GM19324 (cell line): ENCODE measurements at regions not wholly inside any gene's neighbourhood (a gene's known extent, or its start where the extent isn't known, plus 50 kb on each side); places are given as distances from the start of the nearest gene placed in this dataset.

Experiments
- ATAC-seq: cut with Tn5 transposase; IDR thresholded peaks from one replicate; pipeline ENCODE4 v1.9.1; 2021; ENCODE audit warnings: mild to moderate bottlenecking, moderate library complexity; ENCODE audit not compliant: unreplicated experiment, low FRiP score

- ATAC-seq = no peak
Measured at GRCh38 chr11:116240710-116241109, 532.1 kb downstream of the BUD13 start.

- no peak for ATAC-seq
Measured at GRCh38 chr11:116239247-116239646, 533.5 kb downstream of the BUD13 start.

- ATAC-seq = no peak
Measured at GRCh38 chr11:116234989-116235568, 537.7 kb downstream of the BUD13 start.

DNA sequence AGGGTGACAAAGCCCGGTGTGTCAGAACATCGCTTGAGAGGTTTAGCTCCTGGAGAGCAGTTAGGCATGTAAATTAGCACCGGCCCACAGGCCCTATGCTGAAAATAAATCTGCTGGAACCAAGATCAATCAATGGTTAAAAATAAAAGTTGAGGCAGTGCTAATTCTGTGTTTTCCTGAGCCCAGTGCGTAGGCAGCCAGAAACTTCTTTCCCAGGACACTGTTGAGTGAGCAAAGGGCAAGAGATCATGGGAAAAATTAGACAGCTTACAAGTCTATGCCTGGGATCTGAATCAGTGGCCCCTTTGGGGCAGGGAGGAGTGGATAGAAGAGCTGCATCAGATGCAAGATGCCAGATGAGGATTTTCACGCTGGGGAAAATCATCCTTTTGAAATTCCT is 539.2 kb downstream of the BUD13 start:
- no peak for ATAC-seq

DNA sequence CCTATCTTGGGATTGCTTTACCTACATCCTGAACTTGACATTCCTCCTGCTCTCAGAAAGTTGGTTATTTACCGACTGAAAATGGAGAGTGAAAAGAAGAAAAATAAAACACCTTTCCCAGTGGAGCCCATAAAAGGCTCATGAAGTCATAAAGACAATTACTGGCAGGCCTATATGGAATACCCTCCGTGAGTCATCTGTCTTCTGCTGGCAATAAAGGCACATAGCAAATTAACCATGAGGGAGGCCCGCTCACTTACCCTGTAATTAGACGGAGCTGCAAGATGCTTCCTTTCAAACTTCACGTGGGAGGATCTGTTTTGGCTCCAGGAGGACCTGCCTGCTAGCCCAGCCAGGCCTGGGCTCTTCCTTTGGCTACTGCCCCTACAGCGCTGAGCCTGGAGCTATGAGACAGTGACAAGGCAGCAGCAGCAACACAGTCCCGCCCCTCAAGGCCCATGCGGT is 540.4 kb downstream of the BUD13 start:
- no peak for ATAC-seq

DNA sequence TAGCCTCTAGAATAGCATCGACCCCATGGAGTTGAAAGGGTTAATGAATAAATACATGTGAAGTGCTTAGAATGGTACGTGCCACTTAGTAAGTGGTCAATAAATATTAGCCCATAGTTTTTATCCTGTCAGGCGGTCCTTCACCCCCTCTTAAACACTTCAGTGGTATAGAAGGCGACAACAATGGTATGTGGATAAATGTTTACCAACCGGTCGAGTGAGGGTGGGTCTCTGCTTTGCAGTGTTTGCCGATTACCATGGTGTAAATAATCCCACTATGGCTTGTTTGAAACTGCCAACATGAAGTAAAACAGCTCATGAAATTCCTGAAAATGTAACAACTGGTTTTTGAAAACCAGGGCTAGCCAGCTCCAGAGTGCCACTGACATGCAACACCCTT is 541.2 kb downstream of the BUD13 start:
- ATAC-seq = no peak

DNA sequence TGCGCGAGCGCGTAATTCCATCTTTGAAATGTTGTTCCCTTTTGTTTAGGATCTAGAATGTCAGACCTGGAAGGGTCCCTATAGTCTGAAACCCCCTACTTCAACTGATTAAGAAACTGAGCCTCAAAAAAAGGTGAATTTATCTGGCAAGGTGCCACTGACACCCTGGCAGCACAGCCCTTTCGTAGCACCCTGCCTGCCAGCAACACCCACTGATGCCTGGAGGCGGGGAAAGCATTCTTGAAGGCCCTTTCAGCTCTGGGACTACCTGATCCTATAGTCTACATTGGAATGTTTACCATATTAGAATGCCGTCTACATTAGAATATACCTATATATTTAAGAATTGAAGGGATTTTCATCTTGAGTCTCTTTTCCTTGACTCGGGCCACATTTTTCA is 542.3 kb downstream of the BUD13 start:
- ATAC-seq = no peak

DNA sequence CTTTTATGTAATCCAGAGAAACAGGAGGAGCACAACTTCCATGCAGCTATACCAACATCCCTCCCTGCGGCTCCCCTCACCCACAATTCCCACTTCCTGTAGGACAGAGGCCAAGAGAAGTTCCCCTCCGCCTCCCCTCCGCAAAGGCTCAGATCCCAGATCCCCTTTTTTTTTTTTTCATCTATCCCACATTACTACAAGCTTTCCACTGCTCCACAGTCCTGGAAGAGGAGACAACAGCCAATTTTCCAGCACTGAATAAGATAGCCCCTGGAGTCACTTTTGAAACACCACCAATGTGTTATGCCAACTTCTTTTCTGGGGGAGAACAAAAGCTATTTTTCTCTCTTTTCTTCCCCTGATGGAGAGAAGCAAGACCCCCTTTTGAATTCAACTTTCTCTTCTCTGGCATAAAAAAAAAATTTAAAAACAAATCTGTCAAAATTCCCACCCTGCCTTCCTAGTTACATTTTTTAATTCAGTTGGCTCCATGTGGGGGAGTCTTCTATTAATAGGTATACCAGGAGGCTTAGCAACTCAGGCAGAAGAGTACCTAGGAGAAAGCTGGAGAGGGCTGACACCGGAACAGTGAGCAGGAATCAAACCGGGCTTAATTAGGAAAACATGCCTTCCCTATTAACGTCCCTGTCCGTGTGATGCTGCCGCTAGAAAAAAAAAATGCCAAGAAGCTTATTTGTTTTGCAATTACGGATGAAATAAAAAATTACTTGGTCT is 543.4 kb downstream of the BUD13 start:
- no peak for ATAC-seq

GRCh38 chr11:116226731-116227130 is 546.1 kb downstream of the BUD13 start:
- no peak for ATAC-seq

GRCh38 chr11:116225784-116226585 is 546.8 kb downstream of the BUD13 start:
- ATAC-seq = no peak

GRCh38 chr11:116225236-116225635 is 547.6 kb downstream of the BUD13 start:
- no peak for ATAC-seq

DNA sequence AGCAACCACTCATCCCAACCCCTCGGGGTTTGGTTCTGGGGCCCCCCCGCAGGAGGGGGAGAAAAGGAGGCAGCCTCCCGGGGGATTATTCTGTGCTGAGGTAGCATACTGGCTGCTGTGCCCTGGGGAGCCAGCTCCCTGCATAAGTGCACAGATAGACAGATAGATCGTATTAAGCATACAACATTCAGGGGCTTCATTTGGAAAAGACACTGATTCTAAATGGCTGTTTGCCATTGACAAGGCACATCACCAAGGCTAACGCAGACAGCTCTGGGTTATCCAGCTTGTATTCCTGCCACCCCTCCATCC is 547.9 kb downstream of the BUD13 start:
- ATAC-seq = no peak

DNA sequence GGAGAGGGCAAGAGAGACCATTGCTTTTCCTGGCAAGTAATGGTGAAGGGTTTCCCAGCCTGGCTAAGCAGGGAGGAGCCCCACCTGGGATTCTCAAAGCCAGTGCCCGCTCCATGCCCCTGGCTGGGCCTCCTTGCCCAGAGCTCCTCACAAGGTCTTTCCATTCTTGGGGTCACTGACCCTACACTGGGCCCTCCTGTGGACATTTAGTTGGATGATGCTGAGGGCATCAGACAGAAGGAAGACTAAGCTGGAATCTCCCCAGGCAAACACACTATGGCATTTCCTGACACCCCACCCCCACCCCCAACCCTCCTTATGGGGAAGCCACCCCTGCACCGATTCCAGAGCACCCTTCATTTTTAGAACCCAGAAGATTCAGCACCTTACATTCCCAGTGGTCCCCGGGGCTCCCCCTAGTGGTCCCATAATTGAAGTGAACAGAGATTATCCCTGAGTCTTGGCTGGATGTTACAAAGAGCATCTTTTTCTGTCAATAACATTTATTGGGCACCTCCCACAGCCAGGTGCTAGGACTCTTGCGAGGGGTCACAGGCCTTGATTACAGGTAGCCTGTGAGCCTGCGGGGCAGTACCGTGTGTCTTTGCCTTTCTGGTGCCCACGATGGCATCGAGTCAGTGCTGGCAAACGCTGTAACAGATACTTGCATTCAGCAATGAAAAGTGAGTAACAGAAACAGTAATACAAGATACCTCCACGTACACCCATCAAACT is 548.5 kb downstream of the BUD13 start:
- no peak for ATAC-seq

- no peak for ATAC-seq
Measured at GRCh38 chr11:116221351-116221750, 551.4 kb downstream of the BUD13 start.

- ATAC-seq = no peak
Measured at GRCh38 chr11:116219171-116219635, 553.6 kb downstream of the BUD13 start.

GRCh38 chr11:116217441-116217840 is 555.3 kb downstream of the BUD13 start:
- ATAC-seq = no peak

- ATAC-seq = no peak
Measured at GRCh38 chr11:116217006-116217405, 555.8 kb downstream of the BUD13 start.

- no peak for ATAC-seq
Measured at GRCh38 chr11:116215471-116216113, 557.2 kb downstream of the BUD13 start.

- no peak for ATAC-seq
Measured at GRCh38 chr11:116211147-116211546, 561.6 kb downstream of the BUD13 start.

DNA sequence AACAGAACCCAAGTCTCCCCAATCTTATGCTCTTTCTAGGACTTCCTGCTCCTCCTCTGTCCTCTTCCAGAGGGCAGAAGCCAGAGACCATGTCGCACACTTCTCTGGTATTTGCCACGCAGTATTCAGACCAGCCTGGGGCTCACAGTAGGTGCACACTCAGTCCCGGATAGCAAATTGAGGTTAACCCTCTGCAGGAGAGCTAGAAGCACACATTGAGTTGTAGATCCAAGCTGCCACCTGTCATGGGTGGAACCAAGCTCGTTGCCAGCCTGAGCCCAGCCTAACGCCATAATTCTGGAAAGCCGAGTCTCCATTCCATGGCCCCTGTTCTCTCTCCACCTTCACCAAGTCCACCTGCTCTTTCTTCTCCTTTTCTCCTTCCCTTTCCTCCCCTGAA is 562.1 kb downstream of the BUD13 start:
- ATAC-seq = no peak
